SK-N-SH (cell line): ENCODE measurements at regions not wholly inside any gene's neighbourhood (a gene's known extent, or its start where the extent isn't known, plus 50 kb on each side); places are given as distances from the start of the nearest gene placed in this dataset.

Experiments
- EP300 ChIP-seq, 2 experiments: IDR thresholded peaks; 2 replicates each; pipeline versions ENCODE4 v1.4.0 to v1.6.1; 2012; ENCODE audit warnings: borderline replicate concordance in 1 of 2, low read depth in 1 of 2, low read length in 1 of 2
- EZH2phosphoT487 ChIP-seq: fragments of 200-600 bp; sonication (generic); IDR thresholded peaks from 2 replicates; pipeline ENCODE4 v1.6.1; 2017; ENCODE audit warnings: low read depth, mixed run types, mild to moderate bottlenecking, antibody characterized with exemption, moderate library complexity, borderline replicate concordance
- FOXM1 ChIP-seq: IDR thresholded peaks from 2 replicates; pipeline ENCODE4 v1.4.0; 2012; ENCODE audit warnings: low read depth, mild to moderate bottlenecking
- RAD21 ChIP-seq: IDR thresholded peaks from 2 replicates; pipeline ENCODE4 v1.6.1; 2012; ENCODE audit warnings: mild to moderate bottlenecking, low read length
- RXRA ChIP-seq: IDR thresholded peaks from 2 replicates; pipeline ENCODE4 v1.4.0; 2012; ENCODE audit warnings: low read depth, mild to moderate bottlenecking, borderline replicate concordance
- SIN3A ChIP-seq: IDR thresholded peaks from 2 replicates; pipeline ENCODE4 v1.6.1; 2012; ENCODE audit warnings: low read depth, mild to moderate bottlenecking, low read length, moderate library complexity, borderline replicate concordance
- TF ChIP-seq, protein P1 (sequence below): fragments of 200-600 bp; sonication (generic); IDR thresholded peaks from 2 replicates; pipeline ENCODE4 v1.6.1; 2017; ENCODE audit warnings: antibody characterized with exemption, mild to moderate bottlenecking, moderate library complexity
- TF ChIP-seq, protein P2 (sequence below): IDR thresholded peaks from 2 replicates; pipeline ENCODE4 v1.4.0; 2012; ENCODE audit warnings: low read depth
- TF ChIP-seq, protein P3 (sequence below): IDR thresholded peaks from 2 replicates; pipeline ENCODE4 v1.6.1; 2012; ENCODE audit warnings: mild to moderate bottlenecking, low read depth, low read length, moderate library complexity

DNA sequence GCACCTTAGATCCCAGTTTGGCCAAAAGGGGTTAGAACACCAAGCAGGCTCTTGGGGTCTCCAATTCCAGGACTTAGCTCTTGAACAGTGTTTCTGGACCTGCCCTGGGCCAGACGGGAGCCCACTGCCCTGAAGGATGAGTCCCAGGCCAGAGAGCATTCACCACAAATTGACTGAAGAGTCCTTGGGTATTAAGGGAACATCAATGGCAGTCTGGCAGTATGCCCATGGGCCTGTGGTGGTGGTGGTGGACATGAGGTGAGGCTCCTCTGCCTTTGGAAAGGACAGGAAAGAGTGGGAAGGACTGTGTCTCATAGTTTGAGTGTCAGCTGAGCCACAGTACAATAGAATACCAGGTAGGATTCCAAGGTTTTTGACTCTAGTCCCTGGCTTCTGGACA, 960.0 kb downstream of the DIPK2A start:
- TF ChIP-seq RAD21 = no peak
- TF ChIP-seq, protein P1, sequence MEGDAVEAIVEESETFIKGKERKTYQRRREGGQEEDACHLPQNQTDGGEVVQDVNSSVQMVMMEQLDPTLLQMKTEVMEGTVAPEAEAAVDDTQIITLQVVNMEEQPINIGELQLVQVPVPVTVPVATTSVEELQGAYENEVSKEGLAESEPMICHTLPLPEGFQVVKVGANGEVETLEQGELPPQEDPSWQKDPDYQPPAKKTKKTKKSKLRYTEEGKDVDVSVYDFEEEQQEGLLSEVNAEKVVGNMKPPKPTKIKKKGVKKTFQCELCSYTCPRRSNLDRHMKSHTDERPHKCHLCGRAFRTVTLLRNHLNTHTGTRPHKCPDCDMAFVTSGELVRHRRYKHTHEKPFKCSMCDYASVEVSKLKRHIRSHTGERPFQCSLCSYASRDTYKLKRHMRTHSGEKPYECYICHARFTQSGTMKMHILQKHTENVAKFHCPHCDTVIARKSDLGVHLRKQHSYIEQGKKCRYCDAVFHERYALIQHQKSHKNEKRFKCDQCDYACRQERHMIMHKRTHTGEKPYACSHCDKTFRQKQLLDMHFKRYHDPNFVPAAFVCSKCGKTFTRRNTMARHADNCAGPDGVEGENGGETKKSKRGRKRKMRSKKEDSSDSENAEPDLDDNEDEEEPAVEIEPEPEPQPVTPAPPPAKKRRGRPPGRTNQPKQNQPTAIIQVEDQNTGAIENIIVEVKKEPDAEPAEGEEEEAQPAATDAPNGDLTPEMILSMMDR = no peak
- no peak for TF ChIP-seq EP300 (IDR thresholded peaks at IDR 0.05; ENCODE audit: borderline replicate concordance in 1 of 2, low read depth in 1 of 2, low read length in 1 of 2)
- TF ChIP-seq SIN3A = no peak
- no peak for TF ChIP-seq EZH2phosphoT487
- TF ChIP-seq FOXM1 = no peak
- TF ChIP-seq RXRA = no peak
- TF ChIP-seq, protein P2, sequence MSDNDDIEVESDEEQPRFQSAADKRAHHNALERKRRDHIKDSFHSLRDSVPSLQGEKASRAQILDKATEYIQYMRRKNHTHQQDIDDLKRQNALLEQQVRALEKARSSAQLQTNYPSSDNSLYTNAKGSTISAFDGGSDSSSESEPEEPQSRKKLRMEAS = no peak
- TF ChIP-seq, protein P3, sequence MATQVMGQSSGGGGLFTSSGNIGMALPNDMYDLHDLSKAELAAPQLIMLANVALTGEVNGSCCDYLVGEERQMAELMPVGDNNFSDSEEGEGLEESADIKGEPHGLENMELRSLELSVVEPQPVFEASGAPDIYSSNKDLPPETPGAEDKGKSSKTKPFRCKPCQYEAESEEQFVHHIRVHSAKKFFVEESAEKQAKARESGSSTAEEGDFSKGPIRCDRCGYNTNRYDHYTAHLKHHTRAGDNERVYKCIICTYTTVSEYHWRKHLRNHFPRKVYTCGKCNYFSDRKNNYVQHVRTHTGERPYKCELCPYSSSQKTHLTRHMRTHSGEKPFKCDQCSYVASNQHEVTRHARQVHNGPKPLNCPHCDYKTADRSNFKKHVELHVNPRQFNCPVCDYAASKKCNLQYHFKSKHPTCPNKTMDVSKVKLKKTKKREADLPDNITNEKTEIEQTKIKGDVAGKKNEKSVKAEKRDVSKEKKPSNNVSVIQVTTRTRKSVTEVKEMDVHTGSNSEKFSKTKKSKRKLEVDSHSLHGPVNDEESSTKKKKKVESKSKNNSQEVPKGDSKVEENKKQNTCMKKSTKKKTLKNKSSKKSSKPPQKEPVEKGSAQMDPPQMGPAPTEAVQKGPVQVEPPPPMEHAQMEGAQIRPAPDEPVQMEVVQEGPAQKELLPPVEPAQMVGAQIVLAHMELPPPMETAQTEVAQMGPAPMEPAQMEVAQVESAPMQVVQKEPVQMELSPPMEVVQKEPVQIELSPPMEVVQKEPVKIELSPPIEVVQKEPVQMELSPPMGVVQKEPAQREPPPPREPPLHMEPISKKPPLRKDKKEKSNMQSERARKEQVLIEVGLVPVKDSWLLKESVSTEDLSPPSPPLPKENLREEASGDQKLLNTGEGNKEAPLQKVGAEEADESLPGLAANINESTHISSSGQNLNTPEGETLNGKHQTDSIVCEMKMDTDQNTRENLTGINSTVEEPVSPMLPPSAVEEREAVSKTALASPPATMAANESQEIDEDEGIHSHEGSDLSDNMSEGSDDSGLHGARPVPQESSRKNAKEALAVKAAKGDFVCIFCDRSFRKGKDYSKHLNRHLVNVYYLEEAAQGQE = no peak
